T-helper 17 cell (primary cell): ENCODE measurements at regions not wholly inside any gene's neighbourhood (a gene's known extent, or its start where the extent isn't known, plus 50 kb on each side); places are given as distances from the start of the nearest gene placed in this dataset.

ENCODE experiments used
- ATAC-seq: fragments of 150-1000 bp; cut with Tn5 transposase; 2 replicates; pipeline ENCODE4 v1.10.0; 2021; ENCODE audit warnings: mild to moderate bottlenecking, moderate library complexity
- DNase-seq, 3 donors: peaks; one replicate each; pipeline versions ENCODE4 v3.0.0 to v3.0.0-alpha.2; 2020 to 2021
- H3K9me3 ChIP-seq: one replicate; pipeline ENCODE4 v1.7.0; 2013; ENCODE audit warnings: low read length, mild to moderate bottlenecking; ENCODE audit not compliant: control insufficient read depth, poor library complexity, severe bottlenecking
- H3K27ac Mint-ChIP-seq: one replicate; pipeline ENCODE4 v1.8.0; 2022; ENCODE audit warnings: mild to moderate bottlenecking, moderate library complexity, mixed read lengths
- H3K27me3 Mint-ChIP-seq: one replicate; pipeline ENCODE4 v1.8.0; 2022; ENCODE audit warnings: mixed read lengths
- H3K36me3 Mint-ChIP-seq: one replicate; pipeline ENCODE4 v1.8.0; 2022; ENCODE audit warnings: low read depth, mixed read lengths
- H3K4me1 Mint-ChIP-seq: one replicate; pipeline ENCODE4 v1.8.0; 2022; ENCODE audit warnings: mild to moderate bottlenecking, mixed read lengths
- H3K4me3 Mint-ChIP-seq: one replicate; pipeline ENCODE4 v1.8.0; 2022; ENCODE audit warnings: mild to moderate bottlenecking, moderate library complexity, mixed read lengths

DNA sequence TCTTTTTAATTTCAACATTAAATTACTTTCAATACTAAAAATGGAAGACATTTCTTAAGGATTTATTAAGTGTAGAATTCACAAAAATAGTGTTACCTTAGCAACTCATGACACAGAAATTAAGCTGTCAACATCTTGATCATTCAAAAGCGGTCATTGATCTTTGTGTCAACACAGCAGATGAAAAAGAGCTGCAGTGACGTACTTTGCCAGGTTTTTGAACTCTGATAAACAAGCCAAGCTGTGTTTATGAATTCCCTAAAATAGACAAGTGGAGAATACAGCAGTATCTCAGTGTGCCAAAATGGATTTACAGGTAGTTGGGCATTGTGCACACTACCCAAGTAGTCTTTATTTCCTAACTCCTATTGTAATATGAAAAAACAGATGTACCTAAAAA, 1141.8 kb upstream of the PCDH7 start:
- H3K4me3 Mint-ChIP-seq = no peak overlapping the region
- H3K4me1 Mint-ChIP-seq = no peaks in the 10 kb centered on the region
- H3K9me3 ChIP-seq = no peaks in the 10 kb centered on the region
- H3K27ac Mint-ChIP-seq = no peak overlapping the region
- no peaks in the 10 kb centered on the region for H3K27me3 Mint-ChIP-seq
- DNase-seq (no peak), ATAC-seq (no peak)
- H3K36me3 Mint-ChIP-seq = no peaks in the 10 kb centered on the region

DNA sequence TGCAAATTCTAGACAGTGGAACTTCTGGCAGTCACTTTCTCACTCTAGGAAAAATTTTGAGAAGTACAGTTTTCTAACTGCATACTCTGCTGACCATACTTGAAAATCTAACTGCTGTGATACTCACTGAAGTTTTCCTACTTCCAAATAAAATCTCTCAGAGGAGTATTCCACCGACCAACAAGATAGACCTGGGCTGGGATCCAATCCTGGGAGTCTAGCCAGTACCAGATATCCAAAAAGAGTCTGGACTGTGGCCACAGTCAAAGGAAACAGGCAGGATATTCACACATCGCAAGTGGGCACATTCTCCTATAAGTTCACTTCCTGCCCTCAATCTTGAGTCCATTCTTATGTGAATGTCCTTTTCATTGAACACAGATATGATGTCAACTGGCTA, 1138.7 kb upstream of the PCDH7 start:
- H3K9me3 ChIP-seq = no peaks in the 10 kb centered on the region
- no peak for ATAC-seq
- Mint-ChIP-seq H3K36me3 (no peaks in the 10 kb centered on the region), H3K27me3 (no peaks in the 10 kb centered on the region), H3K27ac (no peak overlapping the region), H3K4me3 (no peak overlapping the region), H3K4me1 (no peaks in the 10 kb centered on the region)
- DNase-seq = no peak

DNA sequence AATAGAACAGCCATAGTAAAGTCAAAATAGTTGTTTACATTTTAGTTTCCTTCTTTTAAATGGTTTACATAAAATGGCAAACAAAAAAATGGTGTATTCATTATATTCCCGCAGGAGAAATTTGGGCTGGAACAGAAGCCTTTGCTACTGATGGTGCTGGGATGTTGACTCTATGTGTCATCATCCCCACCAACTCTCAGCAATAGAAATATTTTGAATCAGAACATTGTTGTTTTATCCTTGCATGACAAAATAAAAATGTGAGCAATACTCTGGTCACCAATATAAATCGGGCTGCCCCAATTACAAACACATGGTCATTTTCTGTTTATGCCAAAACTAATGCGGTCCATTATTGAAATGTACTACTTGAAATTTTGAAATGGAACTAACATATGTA, 1131.6 kb upstream of the PCDH7 start:
- DNase-seq (no peak), ATAC-seq (no peak)
- Mint-ChIP-seq H3K36me3 (no peaks in the 10 kb centered on the region), H3K4me3 (no peak overlapping the region), H3K27me3 (no peaks in the 10 kb centered on the region), H3K4me1 (no peaks in the 10 kb centered on the region), H3K27ac (no peak overlapping the region)
- H3K9me3 ChIP-seq = no peaks in the 10 kb centered on the region

DNA sequence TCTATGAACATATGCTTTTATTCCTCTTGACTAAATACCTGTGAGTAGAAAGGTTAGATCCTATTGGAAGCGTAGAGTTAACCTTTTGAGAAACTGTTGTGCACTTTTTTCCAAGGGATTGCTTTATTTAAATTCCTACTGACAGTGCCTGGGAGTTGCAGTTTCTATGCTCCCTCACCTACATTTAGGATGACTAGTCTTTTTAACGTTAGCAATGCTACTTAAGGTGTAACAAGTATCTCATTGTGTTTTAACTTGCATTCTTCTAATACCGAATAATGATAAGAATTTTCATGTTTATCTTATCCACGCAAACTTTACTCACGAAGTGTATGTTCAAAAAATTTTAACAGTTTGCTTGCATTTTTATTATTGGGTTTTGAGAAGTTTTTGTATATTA, 1123.9 kb upstream of the PCDH7 start:
- no peaks in the 10 kb centered on the region for H3K4me1 Mint-ChIP-seq
- ATAC-seq (no peak), DNase-seq (no peak)
- no peaks in the 10 kb centered on the region for H3K36me3 Mint-ChIP-seq
- no peaks in the 10 kb centered on the region for H3K27me3 Mint-ChIP-seq
- no peak overlapping the region for H3K4me3 Mint-ChIP-seq
- H3K27ac Mint-ChIP-seq = no peak overlapping the region
- no peaks in the 10 kb centered on the region for H3K9me3 ChIP-seq

DNA sequence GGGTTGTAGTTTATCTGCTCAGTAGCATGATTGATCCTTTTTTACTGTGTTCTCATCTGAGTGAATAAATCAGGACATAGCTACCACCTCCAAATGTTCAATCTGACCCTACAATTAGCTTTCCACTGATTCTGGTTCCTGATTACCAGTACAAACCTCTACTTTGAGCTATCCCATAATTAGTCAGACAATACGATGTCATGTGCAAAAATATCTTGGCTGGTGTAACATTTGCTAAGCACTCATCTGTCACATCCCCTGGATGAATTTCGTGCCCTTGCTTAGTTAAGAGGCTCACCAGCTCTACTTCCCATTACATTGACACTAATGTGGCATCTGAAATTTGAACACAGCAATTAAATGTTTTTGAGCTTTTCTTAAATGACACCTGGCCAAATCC, 1101.0 kb upstream of the PCDH7 start:
- no peaks in the 10 kb centered on the region for H3K27me3 Mint-ChIP-seq
- H3K9me3 ChIP-seq = no peaks in the 10 kb centered on the region
- H3K4me1 Mint-ChIP-seq = no peaks in the 10 kb centered on the region
- no peak overlapping the region for H3K27ac Mint-ChIP-seq
- no peak for DNase-seq
- no peak for ATAC-seq
- no peaks in the 10 kb centered on the region for H3K36me3 Mint-ChIP-seq
- no peak overlapping the region for H3K4me3 Mint-ChIP-seq

DNA sequence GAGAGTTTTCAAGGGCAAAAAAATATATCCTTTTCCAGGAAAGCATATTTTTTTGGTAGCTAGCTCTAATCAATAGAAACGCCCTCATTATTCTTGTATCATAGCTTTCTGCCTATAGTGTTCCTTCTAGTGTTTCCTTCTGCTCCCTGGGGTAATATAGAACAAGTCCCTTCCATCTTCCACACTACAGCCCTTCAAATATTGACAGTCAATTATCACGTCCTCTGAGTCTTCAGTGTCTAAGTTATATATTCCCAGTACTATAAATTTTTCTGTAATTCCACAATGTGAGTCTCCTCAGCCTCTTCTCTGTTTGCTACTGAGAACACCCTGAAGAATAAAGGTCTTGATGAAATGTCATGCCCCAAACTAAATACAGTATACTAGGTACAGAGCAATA, 1088.0 kb upstream of the PCDH7 start:
- Mint-ChIP-seq H3K36me3 (no peaks in the 10 kb centered on the region), H3K4me1 (no peaks in the 10 kb centered on the region), H3K4me3 (no peak overlapping the region), H3K27me3 (no peaks in the 10 kb centered on the region), H3K27ac (no peak overlapping the region)
- no peak for DNase-seq
- no peaks in the 10 kb centered on the region for H3K9me3 ChIP-seq
- no peak for ATAC-seq

DNA sequence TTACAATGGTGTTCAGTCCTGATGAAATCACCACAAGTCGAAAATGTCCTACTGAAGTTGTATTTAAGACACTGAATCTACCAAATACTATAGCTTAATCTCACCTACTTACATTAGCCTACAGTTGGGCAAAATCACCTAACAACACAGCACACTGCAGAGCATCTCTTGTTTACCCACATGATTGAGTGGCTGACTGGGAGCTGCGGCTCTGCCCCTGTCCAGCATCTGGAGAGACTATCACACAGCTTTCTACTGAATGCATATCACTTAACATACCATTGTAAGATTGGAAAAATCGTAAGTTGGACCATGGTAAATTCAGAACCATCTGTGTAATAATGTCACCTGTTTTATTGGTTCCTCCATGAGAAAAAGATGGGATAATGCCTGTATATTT, 1083.2 kb upstream of the PCDH7 start:
- H3K4me1 Mint-ChIP-seq = no peaks in the 10 kb centered on the region
- no peaks in the 10 kb centered on the region for H3K27me3 Mint-ChIP-seq
- H3K4me3 Mint-ChIP-seq = no peak overlapping the region
- no peaks in the 10 kb centered on the region for H3K36me3 Mint-ChIP-seq
- DNase-seq (no peak), ATAC-seq (no peak)
- no peaks in the 10 kb centered on the region for H3K9me3 ChIP-seq
- no peak overlapping the region for H3K27ac Mint-ChIP-seq

DNA sequence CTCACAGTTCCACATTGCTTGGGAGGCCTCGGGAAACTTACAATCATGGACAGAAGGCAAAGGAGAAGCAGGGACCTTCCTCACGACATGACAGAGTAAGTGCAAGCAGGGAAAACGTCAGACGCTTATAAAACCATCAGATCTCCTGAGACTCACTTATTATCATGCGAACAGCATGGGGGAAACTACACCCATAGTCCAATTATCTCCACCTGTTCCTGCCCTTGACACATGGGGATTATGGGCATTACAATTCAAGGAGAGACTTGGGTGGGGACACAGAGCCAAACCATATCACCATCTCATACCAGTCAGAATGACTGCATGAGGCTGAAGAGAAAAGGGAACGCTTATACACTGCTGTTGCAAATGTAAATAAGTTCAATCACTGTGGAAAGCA, 1066.9 kb upstream of the PCDH7 start:
- Mint-ChIP-seq H3K27me3 (no peaks in the 10 kb centered on the region), H3K27ac (no peak overlapping the region), H3K4me1 (no peaks in the 10 kb centered on the region), H3K36me3 (no peaks in the 10 kb centered on the region), H3K4me3 (no peak overlapping the region)
- DNase-seq (no peak), ATAC-seq (no peak)
- H3K9me3 ChIP-seq = no peaks in the 10 kb centered on the region

DNA sequence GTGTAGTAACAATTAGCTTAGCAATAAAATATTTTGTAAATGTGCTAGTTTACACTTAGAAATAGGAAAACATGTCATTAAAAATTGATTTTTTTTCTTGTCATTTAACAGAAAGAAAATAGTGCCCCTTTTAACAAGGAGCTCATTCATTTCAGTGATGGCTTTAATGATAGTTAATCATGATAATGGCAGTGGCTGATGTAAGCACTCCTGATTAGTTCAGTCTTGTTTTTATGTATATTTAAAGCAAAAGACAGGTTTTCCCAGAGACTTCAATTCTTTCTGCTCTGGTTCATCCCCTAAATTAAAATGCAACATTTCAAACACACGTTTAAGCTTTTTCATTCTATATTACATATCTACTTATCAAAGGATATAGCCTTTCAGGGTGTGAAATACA, 1039.5 kb upstream of the PCDH7 start:
- DNase-seq = no peak
- Mint-ChIP-seq H3K4me3 (no peak overlapping the region), H3K27me3 (no peaks in the 10 kb centered on the region), H3K4me1 (no peaks in the 10 kb centered on the region), H3K27ac (no peak overlapping the region), H3K36me3 (no peaks in the 10 kb centered on the region)
- no peaks in the 10 kb centered on the region for H3K9me3 ChIP-seq
- ATAC-seq = no peak

DNA sequence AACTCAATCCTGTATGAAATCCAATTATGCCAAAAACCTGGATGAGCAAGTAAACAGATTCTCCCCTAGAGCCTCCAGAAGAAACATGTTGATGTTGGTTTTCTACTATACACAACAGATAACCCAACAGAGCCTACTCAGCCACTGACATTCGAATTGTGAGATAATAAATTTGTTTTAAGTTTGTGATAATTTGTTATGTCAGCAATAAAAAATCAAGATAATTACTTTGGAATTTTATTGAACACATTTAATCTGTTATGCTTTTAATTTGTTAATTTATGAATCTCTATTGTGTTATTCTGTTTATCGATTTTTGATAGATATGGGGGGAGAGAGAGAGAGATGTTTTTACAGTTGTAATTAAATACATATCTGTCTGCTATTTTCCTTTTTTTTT, 1016.1 kb upstream of the PCDH7 start:
- no peaks in the 10 kb centered on the region for H3K9me3 ChIP-seq
- no peak for DNase-seq
- Mint-ChIP-seq H3K4me3 (no peak overlapping the region), H3K27me3 (no peaks in the 10 kb centered on the region), H3K27ac (no peak overlapping the region), H3K4me1 (no peaks in the 10 kb centered on the region), H3K36me3 (no peaks in the 10 kb centered on the region)
- no peak for ATAC-seq

DNA sequence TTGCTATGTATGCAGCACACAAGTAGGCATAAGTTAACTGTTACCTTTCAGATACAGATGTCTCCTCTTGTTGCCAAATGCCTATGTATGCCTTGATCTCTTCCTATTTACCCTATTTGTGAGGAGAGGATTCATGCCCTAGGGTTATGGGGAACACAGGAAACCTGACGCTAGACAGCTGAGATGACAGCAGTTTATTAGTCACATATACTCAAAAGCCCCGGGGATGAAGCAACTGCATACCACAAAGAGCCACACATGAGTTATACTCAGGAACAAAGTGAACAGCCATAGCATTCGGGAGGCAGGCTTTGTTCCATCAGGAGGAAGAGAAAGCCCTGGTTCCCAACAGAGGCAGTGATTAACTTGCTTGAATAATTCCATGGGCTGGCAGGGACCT, 1011.7 kb upstream of the PCDH7 start:
- no peak for ATAC-seq
- Mint-ChIP-seq H3K4me3 (no peak overlapping the region), H3K27me3 (no peaks in the 10 kb centered on the region)

DNA sequence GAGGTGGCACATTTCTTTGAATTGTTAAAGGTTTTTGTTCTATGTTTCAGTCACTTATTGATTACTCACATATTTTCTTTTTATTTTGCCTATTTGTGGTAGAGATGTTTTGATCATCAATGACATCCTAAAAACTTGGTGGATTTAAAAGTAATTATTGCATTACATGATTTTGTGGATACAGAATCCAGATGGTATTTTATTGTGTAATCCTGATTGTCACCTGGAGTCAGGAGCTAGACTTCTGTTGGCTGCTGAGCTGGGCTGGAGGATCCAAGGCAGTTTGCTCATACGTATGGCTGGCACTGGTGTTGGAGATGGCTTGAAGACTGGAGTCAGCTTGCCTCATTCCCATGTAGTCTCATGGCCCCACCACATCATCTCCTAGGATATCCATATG, 1009.6 kb upstream of the PCDH7 start:
- H3K4me1 Mint-ChIP-seq = no peaks in the 10 kb centered on the region
- no peak overlapping the region for H3K27ac Mint-ChIP-seq
- DNase-seq = no peak
- H3K36me3 Mint-ChIP-seq = no peaks in the 10 kb centered on the region
- H3K27me3 Mint-ChIP-seq = no peaks in the 10 kb centered on the region
- H3K4me3 Mint-ChIP-seq = no peak overlapping the region
- ATAC-seq = no peak
- no peaks in the 10 kb centered on the region for H3K9me3 ChIP-seq

More for the DNA sequence above, 1011.7 kb upstream of the PCDH7 start:
- Mint-ChIP-seq H3K4me1 (no peaks in the 10 kb centered on the region), H3K27ac (no peak overlapping the region), H3K36me3 (no peaks in the 10 kb centered on the region)
- DNase-seq = no peak
- no peaks in the 10 kb centered on the region for H3K9me3 ChIP-seq

DNA sequence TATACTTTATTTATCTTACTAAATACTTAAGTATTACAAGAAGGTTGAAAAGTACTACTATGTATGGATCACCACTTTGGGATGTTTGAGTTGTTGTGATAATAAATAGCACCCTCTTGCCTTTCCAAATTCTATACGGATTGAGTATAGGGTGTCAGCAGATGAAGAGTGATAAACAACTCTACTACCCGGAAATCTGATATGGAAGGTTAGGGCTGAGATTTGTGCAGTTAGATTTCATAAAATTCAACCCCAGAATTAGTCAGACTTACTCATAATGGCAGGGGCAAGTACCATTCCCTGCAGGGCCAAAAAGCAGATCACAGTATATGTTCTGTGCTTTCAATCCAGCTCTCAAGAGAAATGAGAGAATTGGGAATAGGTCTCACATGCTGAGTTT, 1008.9 kb upstream of the PCDH7 start:
- H3K27me3 Mint-ChIP-seq = no peaks in the 10 kb centered on the region
- H3K9me3 ChIP-seq = no peaks in the 10 kb centered on the region
- no peak for DNase-seq
- H3K4me3 Mint-ChIP-seq = no peak overlapping the region
- no peaks in the 10 kb centered on the region for H3K36me3 Mint-ChIP-seq
- no peak for ATAC-seq
- no peaks in the 10 kb centered on the region for H3K4me1 Mint-ChIP-seq
- no peak overlapping the region for H3K27ac Mint-ChIP-seq

DNA sequence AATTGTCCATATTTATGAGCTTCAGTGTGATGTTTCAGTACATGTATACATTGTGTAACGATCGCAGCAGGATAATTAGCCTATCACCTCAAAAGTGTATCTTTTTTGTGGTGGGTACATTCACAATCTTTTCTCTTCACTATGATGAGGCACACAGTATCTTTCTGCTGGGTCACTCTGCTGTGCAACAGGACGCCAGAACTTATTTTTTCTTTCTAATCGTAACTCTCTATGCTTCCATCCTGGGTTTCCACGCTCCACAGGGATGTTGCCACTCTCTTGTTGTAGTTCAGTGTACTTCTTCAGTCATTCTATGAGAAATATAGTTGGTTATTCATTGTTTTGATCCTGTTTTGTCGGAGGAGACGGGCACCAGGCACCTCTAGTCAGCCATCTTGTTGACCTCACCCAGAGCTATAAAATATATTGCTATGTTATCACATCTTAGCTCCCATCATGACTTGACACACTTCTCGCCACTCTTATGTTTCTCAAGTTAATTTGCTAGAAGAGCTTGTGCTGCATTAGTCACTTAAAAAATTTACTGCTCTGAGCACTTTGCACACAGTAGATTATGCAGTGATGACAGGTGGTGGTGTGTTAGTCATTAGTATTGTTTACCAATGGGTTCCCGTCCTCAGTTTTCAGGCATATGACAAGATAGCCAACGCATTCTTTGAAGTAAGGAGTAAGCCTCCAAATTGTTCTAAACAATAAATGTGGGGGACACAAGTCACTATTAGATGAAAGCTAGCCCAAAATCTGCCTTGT, 1002.7 kb upstream of the PCDH7 start:
- no peaks in the 10 kb centered on the region for H3K4me1 Mint-ChIP-seq
- no peaks in the 10 kb centered on the region for H3K27me3 Mint-ChIP-seq
- no peaks in the 10 kb centered on the region for H3K36me3 Mint-ChIP-seq
- H3K27ac Mint-ChIP-seq = no peak overlapping the region
- no peak for ATAC-seq
- H3K4me3 Mint-ChIP-seq = no peak overlapping the region
- H3K9me3 ChIP-seq = no peaks in the 10 kb centered on the region
- no peak for DNase-seq
